ENCODE measurements at regions not wholly inside any gene's neighbourhood (a gene's known extent, or its start where the extent isn't known, plus 50 kb on each side); places are given as distances from the start of the nearest gene placed in this dataset.

- TF ChIP-seq ZNF274 (IDR thresholded peaks at IDR 0.05; ENCODE audit: low read depth, low read length) (no peak), YY1 (IDR thresholded peaks at IDR 0.05; ENCODE audit: insufficient read depth, insufficient read length) (no peak), SUZ12 (IDR thresholded peaks at IDR 0.05; ENCODE audit: extremely low read depth, insufficient read depth, insufficient read length) (no peak)
Measured at GRCh38 chr1:55309053-55309452, 93.9 kb upstream of the USP24 start.

All from NT2/D1 (cell line).